Left lung (tissue), 4 donors: ENCODE measurements at regions not wholly inside any gene's neighbourhood (a gene's known extent, or its start where the extent isn't known, plus 50 kb on each side); places are given as distances from the start of the nearest gene placed in this dataset.

Experiments used
- ATAC-seq: fragments of 200-7000 bp; cut with Tn5 transposase; one replicate; pipeline ENCODE4 v1.9.1; 2020; ENCODE audit warnings: moderate library complexity
- DNase-seq, 4 donors: peaks; one replicate each; pipeline ENCODE4 v3.0.0-alpha.2; 2013 to 2020
- H3K27ac ChIP-seq, 2 donors: fragments of 200-600 bp; sonication (generic) in 1 of 2; one replicate each; pipeline versions ENCODE4 v1.5.0 to v1.8.0; 2020 to 2021
- H3K27me3 ChIP-seq, 2 donors: fragments of 200-600 bp; sonication (generic) in 1 of 2; one replicate each; pipeline versions ENCODE4 v1.5.0 to v1.8.0; 2020 to 2021
- H3K36me3 ChIP-seq, 2 donors: fragments of 200-600 bp; sonication (generic) in 1 of 2; one replicate each; pipeline versions ENCODE4 v1.5.0 to v1.8.0; 2020 to 2021
- H3K4me1 ChIP-seq, 2 donors: fragments of 200-600 bp; one replicate each; pipeline ENCODE4 v1.8.0; 2021
- H3K4me3 ChIP-seq, 2 donors: fragments of 200-600 bp; sonication (generic) in 1 of 2; one replicate each; pipeline versions ENCODE4 v1.5.0 to v1.8.0; 2020 to 2021; ENCODE audit warnings: mild to moderate bottlenecking in 1 of 2
- H3K9me3 ChIP-seq, 2 donors: fragments of 200-600 bp; sonication (generic) in 1 of 2; one replicate each; pipeline versions ENCODE4 v1.5.0 to v1.8.0; 2020 to 2021
- CTCF ChIP-seq, 2 donors: fragments of 200-600 bp; sonication (generic) in 1 of 2; IDR thresholded peaks; one replicate each; pipeline versions ENCODE4 v1.5.0 to v1.8.0; 2021; ENCODE audit warnings: antibody characterized with exemption in 2 of 2
- intact Hi-C, 2 donors: fragments of 100-400 bp; cut with DNase I; formaldehyde crosslinking; loops; one replicate each; pipeline versions ENCODE4 v1.11.2 to v1.14.2; 2022
- donor health status: DM: no; HTN: yes; CAD: no.
- donor health status: DM: no; HTN: no; CAD: no.

DNA sequence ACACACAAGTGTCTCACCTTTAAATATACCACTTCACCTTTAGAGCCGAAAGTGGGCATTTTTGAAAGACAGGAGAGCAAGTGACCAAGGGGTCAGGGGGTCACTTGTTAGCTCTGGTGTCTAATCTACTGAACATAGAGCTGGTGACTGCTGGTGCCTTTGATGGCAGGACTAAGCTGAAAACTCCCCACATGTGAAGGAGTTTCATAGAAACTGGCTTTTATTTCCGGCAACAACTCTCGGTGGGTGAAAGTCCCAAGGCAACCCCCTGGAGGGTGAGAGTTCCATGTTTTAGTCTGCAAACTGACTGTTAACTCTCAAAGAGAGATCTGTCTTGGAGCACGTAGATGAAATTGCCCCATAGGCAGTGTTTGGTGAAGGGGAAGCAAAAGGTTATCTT lies 466.9 kb downstream of the DMRTA1 start:
- no peak for ATAC-seq

GRCh38 chr9:22916148-22916547 lies 469.5 kb downstream of the DMRTA1 start:
- H3K9me3 ChIP-seq, result no peaks in the 10 kb centered on the region
- no peak overlapping the region for H3K4me3 ChIP-seq
- ATAC-seq (no peak), DNase-seq (no peak)
- H3K36me3 ChIP-seq, result no peaks in the 10 kb centered on the region
- H3K4me1 ChIP-seq, result no peaks in the 10 kb centered on the region
- no peaks in the 10 kb centered on the region for H3K27me3 ChIP-seq
- intact Hi-C loops, result no loop called here
- no peak for TF ChIP-seq CTCF (IDR thresholded peaks at IDR 0.05)
- no peak overlapping the region for H3K27ac ChIP-seq

More for the DNA sequence above, 466.9 kb downstream of the DMRTA1 start:
- H3K36me3 ChIP-seq, result no peaks in the 10 kb centered on the region
- intact Hi-C loops, result no loop called here
- no peak overlapping the region for H3K4me3 ChIP-seq
- H3K27ac ChIP-seq, result no peak overlapping the region
- TF ChIP-seq CTCF (IDR thresholded peaks at IDR 0.05), result no peak
- no peaks in the 10 kb centered on the region for H3K9me3 ChIP-seq
- H3K27me3 ChIP-seq, result no peaks in the 10 kb centered on the region
- DNase-seq, result no peak
- no peaks in the 10 kb centered on the region for H3K4me1 ChIP-seq

- Histone ChIP-seq H3K36me3 (no peaks in the 10 kb centered on the region), H3K27me3 (no peaks in the 10 kb centered on the region), H3K4me3 (no peak overlapping the region), H3K4me1 (no peaks in the 10 kb centered on the region), H3K9me3 (no peaks in the 10 kb centered on the region), H3K27ac (no peak overlapping the region)
- no peak for TF ChIP-seq CTCF (IDR thresholded peaks at IDR 0.05)
- ATAC-seq (no peak), DNase-seq (no peak)
- intact Hi-C loops, result no loop called here
Measured at GRCh38 chr9:22919423-22919822, 472.8 kb downstream of the DMRTA1 start.

GRCh38 chr9:22921742-22922141 lies 475.1 kb downstream of the DMRTA1 start:
- Histone ChIP-seq H3K4me1 (no peaks in the 10 kb centered on the region), H3K4me3 (no peak overlapping the region), H3K9me3 (no peaks in the 10 kb centered on the region), H3K27ac (no peak overlapping the region), H3K27me3 (no peaks in the 10 kb centered on the region), H3K36me3 (no peaks in the 10 kb centered on the region)
- no peak for TF ChIP-seq CTCF (IDR thresholded peaks at IDR 0.05)
- DNase-seq (no peak), ATAC-seq (no peak)
- intact Hi-C loops, result no loop called here

DNA sequence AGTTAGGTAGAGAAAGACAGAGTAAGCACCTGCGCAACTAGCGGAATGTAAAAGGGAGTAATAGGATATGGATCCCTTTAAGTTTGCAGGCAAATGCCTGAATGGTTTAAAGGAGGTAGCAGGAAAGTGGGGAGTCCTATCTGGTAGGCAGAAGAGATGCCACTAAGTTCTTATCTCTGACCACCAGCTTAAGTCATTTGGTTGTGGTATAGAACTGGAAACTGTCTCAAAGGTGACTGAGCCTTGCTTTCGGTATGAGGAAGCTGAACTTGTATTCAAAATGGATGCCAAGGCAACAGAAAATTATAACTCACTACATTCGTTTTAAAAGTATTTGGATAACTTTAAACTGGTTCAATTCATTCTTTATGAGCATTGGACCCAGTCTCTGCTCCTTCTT lies 475.6 kb downstream of the DMRTA1 start:
- ATAC-seq (no peak), DNase-seq (no peak)
- Histone ChIP-seq H3K27ac (no peak overlapping the region), H3K4me3 (no peak overlapping the region), H3K27me3 (no peaks in the 10 kb centered on the region), H3K4me1 (no peaks in the 10 kb centered on the region), H3K9me3 (no peaks in the 10 kb centered on the region), H3K36me3 (no peaks in the 10 kb centered on the region)
- no peak for TF ChIP-seq CTCF (IDR thresholded peaks at IDR 0.05)
- intact Hi-C loops, result no loop called here
